Central memory CD8-positive, alpha-beta T cell (primary cell): ENCODE measurements at regions not wholly inside any gene's neighbourhood (a gene's known extent, or its start where the extent isn't known, plus 50 kb on each side); places are given as distances from the start of the nearest gene placed in this dataset.
"Not testable (repeated sequence)": the region's sequence is repeated elsewhere in the genome, so short reads cannot be mapped to it uniquely, and the experiment has no call there.

ENCODE experiments used
- ATAC-seq: fragments of 150-1000 bp; cut with Tn5 transposase; replicated peaks from 2 replicates; pipeline ENCODE4 v1.10.0; 2022; ENCODE audit warnings: mild to moderate bottlenecking, moderate FRiP score, moderate number of reproducible peaks; ENCODE audit not compliant: poor library complexity, severe bottlenecking; ENCODE audit errors: extremely low read depth
- DNase-seq, 2 donors: peaks; one replicate each; pipeline ENCODE4 v3.0.0; 2021; ENCODE audit warnings: low spot score in 2 of 2
- H3K27ac Mint-ChIP-seq: one replicate; pipeline ENCODE4 v1.8.0; 2022; ENCODE audit warnings: low read depth, mild to moderate bottlenecking, moderate library complexity, mixed read lengths
- H3K27me3 Mint-ChIP-seq: one replicate; pipeline ENCODE4 v1.8.0; 2022; ENCODE audit warnings: mixed read lengths
- H3K36me3 Mint-ChIP-seq: one replicate; pipeline ENCODE4 v1.8.0; 2022; ENCODE audit warnings: mild to moderate bottlenecking, moderate library complexity, mixed read lengths; ENCODE audit not compliant: insufficient read depth
- H3K4me1 Mint-ChIP-seq: one replicate; pipeline ENCODE4 v1.8.0; 2022; ENCODE audit warnings: mixed read lengths
- H3K4me3 Mint-ChIP-seq: one replicate; pipeline ENCODE4 v1.8.0; 2022; ENCODE audit warnings: mild to moderate bottlenecking, moderate library complexity, mixed read lengths
- H3K9me3 Mint-ChIP-seq: one replicate; pipeline ENCODE4 v1.8.0; 2022; ENCODE audit warnings: mixed read lengths

- Mint-ChIP-seq H3K27me3 (peaks cover 27% of the 10 kb centered on the region), H3K4me1 (no peaks in the 10 kb centered on the region), H3K36me3 (no peaks in the 10 kb centered on the region), H3K4me3 (no peak overlapping the region), H3K9me3 (no peaks in the 10 kb centered on the region), H3K27ac (no peak overlapping the region)
- DNase-seq, result no peak
- no peak for ATAC-seq
Measured at GRCh38 chr5:175343308-175343707, 100.7 kb downstream of the DRD1 start.

DNA sequence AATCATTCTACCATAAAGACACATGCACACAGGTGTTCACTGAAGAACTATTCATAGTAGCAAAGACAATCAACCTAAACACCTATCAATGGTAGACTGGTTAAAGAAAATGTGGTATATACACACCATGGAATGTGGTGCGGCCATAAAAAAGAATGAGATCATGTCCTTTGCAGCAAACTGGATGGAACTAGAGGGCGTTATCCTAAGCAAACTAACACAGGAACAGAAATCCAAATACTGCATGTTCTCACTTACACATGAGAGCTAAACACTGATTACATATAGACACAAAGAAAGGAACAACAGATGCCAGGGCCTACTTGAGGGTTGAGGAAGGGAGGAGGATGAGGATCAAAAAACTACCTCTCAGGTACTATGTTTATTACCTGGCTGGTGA lies 103.8 kb downstream of the DRD1 start:
- no peak overlapping the region for H3K27ac Mint-ChIP-seq
- no peaks in the 10 kb centered on the region for H3K4me1 Mint-ChIP-seq
- H3K4me3 Mint-ChIP-seq, result no peak overlapping the region
- no peaks in the 10 kb centered on the region for H3K9me3 Mint-ChIP-seq
- no peaks in the 10 kb centered on the region for H3K36me3 Mint-ChIP-seq
- no peak for DNase-seq
- ATAC-seq, result no peak
- peaks cover 27% of the 10 kb centered on the region for H3K27me3 Mint-ChIP-seq

- H3K4me3 Mint-ChIP-seq, result no peak overlapping the region
- H3K27ac Mint-ChIP-seq, result no peak overlapping the region
- no peak for ATAC-seq
Measured at GRCh38 chr5:175337680-175338079, 106.3 kb downstream of the DRD1 start.

DNA sequence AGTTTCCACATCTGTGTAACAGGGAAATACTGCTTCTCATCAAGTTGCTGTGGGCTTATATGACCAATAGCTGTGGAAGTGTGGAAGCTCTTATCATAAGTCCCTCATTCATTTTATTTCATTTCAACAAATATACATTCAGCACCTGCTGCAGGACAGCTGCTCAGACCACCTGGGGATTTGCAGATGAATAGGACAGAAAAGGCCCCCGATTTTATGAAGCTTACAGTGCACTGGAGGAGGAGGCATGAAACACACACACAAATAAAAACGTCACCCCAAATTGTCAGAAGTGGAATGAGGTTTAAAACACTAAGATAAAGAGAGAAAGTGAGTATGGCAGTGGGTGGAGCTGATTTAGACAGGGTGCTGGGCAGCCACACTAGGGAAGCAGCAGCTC lies 107.2 kb downstream of the DRD1 start:
- ATAC-seq (no peak), DNase-seq (no peak)
- Mint-ChIP-seq H3K4me3 (no peak overlapping the region), H3K4me1 (no peaks in the 10 kb centered on the region), H3K27ac (no peak overlapping the region), H3K27me3 (peaks cover 11% of the 10 kb centered on the region), H3K36me3 (no peaks in the 10 kb centered on the region), H3K9me3 (no peaks in the 10 kb centered on the region)

More at GRCh38 chr5:175337680-175338079, 106.3 kb downstream of the DRD1 start:
- H3K4me1 Mint-ChIP-seq, result no peaks in the 10 kb centered on the region
- H3K36me3 Mint-ChIP-seq, result no peaks in the 10 kb centered on the region
- peaks cover 11% of the 10 kb centered on the region for H3K27me3 Mint-ChIP-seq
- no peak for DNase-seq
- no peaks in the 10 kb centered on the region for H3K9me3 Mint-ChIP-seq

GRCh38 chr5:175335691-175336090 lies 108.3 kb downstream of the DRD1 start:
- no peaks in the 10 kb centered on the region for H3K4me1 Mint-ChIP-seq
- peaks cover 11% of the 10 kb centered on the region for H3K27me3 Mint-ChIP-seq
- no peak for ATAC-seq
- no peak for DNase-seq
- peaks cover 5% of the 10 kb centered on the region for H3K9me3 Mint-ChIP-seq
- no peak overlapping the region for H3K4me3 Mint-ChIP-seq
- H3K27ac Mint-ChIP-seq, result no peak overlapping the region
- no peaks in the 10 kb centered on the region for H3K36me3 Mint-ChIP-seq

- not testable (repeated sequence) for H3K4me3 Mint-ChIP-seq, H3K27ac Mint-ChIP-seq, DNase-seq, H3K27me3 Mint-ChIP-seq, H3K4me1 Mint-ChIP-seq, ATAC-seq, H3K9me3 Mint-ChIP-seq, H3K36me3 Mint-ChIP-seq
Measured at GRCh38 chr5:175331173-175332036, 112.6 kb downstream of the DRD1 start.

DNA sequence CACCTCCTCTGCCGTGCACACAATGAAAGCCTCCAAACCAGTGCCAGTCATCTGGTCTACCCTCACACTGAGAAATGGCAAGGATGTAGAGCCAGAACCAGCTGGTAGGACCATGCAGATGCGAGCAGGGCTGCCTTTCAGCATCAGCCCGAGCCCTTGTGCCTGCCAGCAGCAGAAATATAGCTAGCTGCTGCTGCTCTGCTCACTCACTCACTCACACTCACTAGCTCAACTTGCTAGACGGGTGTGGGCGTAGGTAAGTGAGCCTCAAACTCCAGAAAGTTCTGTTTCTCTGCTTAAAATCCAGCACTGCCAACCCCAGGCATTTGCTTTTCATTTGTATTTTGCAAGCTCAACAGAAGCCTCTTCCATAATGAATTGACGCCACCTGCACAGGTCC lies 114.0 kb downstream of the DRD1 start:
- H3K27me3 Mint-ChIP-seq, result no peaks in the 10 kb centered on the region
- DNase-seq, result no peak
- H3K36me3 Mint-ChIP-seq, result no peaks in the 10 kb centered on the region
- no peak for ATAC-seq
- peaks cover 5% of the 10 kb centered on the region for H3K9me3 Mint-ChIP-seq
- H3K4me3 Mint-ChIP-seq, result no peak overlapping the region
- H3K4me1 Mint-ChIP-seq, result no peaks in the 10 kb centered on the region
- no peak overlapping the region for H3K27ac Mint-ChIP-seq

DNA sequence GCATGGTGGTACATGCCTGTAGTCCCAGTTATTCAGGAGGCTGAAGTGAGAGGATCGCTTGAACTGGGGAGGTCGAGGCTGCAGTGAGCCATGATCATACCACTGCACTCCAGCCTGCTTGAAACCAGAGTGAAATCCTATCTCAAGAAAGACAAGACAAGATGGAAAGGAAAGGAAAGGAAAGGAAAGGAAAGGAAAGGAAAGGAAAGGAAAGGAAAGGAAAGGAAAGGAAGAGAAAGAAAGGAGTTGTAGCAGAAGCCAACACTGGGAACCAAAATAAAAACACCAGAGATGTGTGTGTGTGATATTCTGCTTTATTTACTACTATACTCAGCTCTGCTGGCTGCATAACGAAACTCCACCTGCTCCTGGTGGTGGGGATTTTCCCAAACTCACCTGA lies 115.3 kb downstream of the DRD1 start:
- H3K36me3 Mint-ChIP-seq, result no peaks in the 10 kb centered on the region
- peaks cover 10% of the 10 kb centered on the region for H3K9me3 Mint-ChIP-seq
- ATAC-seq (no peak), DNase-seq (no peak)
- no peak overlapping the region for H3K27ac Mint-ChIP-seq
- H3K4me3 Mint-ChIP-seq, result no peak overlapping the region
- H3K4me1 Mint-ChIP-seq, result no peaks in the 10 kb centered on the region
- H3K27me3 Mint-ChIP-seq, result peaks cover 7% of the 10 kb centered on the region

DNA sequence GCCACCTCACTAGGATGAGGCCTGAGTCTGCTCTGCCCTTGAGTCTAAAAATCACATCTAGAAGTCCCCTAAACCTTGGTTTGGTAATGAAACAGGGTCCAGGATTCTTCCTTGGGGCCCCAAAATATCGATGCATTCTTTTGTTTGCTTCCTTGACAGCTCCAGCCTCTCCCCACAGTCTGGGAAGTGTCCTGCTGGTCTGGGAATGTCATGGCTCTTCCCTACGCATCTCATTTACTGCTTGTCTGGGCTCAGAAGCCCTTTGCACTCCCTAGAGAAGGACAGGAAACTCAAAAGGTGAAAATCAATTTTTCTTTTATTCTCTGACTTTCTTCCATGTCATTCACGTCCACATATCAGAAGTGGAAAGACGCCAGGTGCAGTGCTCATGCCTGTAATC lies 115.8 kb downstream of the DRD1 start:
- peaks cover 2% of the 10 kb centered on the region for H3K36me3 Mint-ChIP-seq

GRCh38 chr5:175325681-175326080 lies 118.3 kb downstream of the DRD1 start:
- ATAC-seq (no peak), DNase-seq (no peak)
- Mint-ChIP-seq H3K9me3 (peaks cover 13% of the 10 kb centered on the region), H3K4me3 (no peak overlapping the region), H3K27ac (no peak overlapping the region), H3K36me3 (peaks cover 4% of the 10 kb centered on the region), H3K4me1 (no peaks in the 10 kb centered on the region), H3K27me3 (peaks cover 25% of the 10 kb centered on the region)

More for the DNA sequence above, 115.8 kb downstream of the DRD1 start:
- H3K4me3 Mint-ChIP-seq, result no peak overlapping the region
- ATAC-seq, result no peak
- DNase-seq, result no peak
- no peak overlapping the region for H3K27ac Mint-ChIP-seq
- H3K4me1 Mint-ChIP-seq, result no peaks in the 10 kb centered on the region
- peaks cover 10% of the 10 kb centered on the region for H3K9me3 Mint-ChIP-seq
- peaks cover 11% of the 10 kb centered on the region for H3K27me3 Mint-ChIP-seq

- DNase-seq (no peak), ATAC-seq (no peak)
- Mint-ChIP-seq H3K27me3 (peaks cover 42% of the 10 kb centered on the region), H3K9me3 (peaks cover 20% of the 10 kb centered on the region), H3K27ac (no peak overlapping the region), H3K4me3 (no peak overlapping the region), H3K36me3 (peaks cover 4% of the 10 kb centered on the region), H3K4me1 (no peaks in the 10 kb centered on the region)
Measured at GRCh38 chr5:175321927-175322532, 122.0 kb downstream of the DRD1 start.

DNA sequence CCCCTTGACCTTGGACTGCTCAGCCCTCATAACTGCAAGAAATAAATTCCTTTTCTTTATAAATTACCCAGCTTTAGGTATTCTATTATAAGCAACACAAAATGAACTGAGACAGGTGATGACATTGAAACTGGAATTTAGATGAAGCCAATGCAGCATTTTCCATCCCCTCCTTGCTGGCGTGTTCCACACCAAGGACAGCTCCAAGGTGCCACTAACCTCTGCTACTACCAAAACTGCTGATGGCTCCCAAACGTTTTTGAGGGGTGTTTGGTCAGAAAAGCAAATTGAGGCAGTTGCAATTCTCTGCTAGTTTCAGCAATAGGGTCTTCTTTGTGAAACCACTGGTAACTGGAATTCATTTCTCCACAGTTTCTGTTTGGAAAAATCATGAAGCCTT lies 124.8 kb downstream of the DRD1 start:
- Mint-ChIP-seq H3K27me3 (peaks cover 44% of the 10 kb centered on the region), H3K4me3 (no peak overlapping the region), H3K4me1 (no peaks in the 10 kb centered on the region), H3K9me3 (peaks cover 20% of the 10 kb centered on the region), H3K27ac (no peak overlapping the region), H3K36me3 (peaks cover 4% of the 10 kb centered on the region)
- DNase-seq (no peak), ATAC-seq (no peak)

DNA sequence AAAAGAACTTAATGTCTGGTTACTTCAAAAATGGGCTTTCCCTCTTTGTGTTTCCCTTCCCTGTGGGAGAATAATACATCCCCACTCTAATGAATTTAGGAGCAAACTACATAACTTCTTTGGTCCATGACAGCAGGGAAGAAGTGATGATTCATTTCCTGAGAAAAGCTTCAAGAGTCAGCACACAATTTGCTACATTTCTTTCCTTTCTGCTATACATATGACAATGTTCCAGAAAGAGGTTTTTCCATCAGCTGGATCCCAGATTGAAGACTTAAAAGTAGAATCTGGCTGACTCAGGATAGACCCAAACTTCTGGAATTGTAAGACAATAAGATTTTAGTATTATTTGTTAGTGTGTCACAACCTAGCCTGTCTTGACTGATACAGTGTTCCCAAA lies 126.1 kb downstream of the DRD1 start:
- peaks cover 18% of the 10 kb centered on the region for H3K9me3 Mint-ChIP-seq
- no peaks in the 10 kb centered on the region for H3K4me1 Mint-ChIP-seq
- peaks cover 2% of the 10 kb centered on the region for H3K36me3 Mint-ChIP-seq
- no peak for ATAC-seq
- no peak for DNase-seq
- H3K27me3 Mint-ChIP-seq, result peaks cover 45% of the 10 kb centered on the region
- no peak overlapping the region for H3K27ac Mint-ChIP-seq
- H3K4me3 Mint-ChIP-seq, result no peak overlapping the region
